ENCODE measurements at regions not wholly inside any gene's neighbourhood (a gene's known extent, or its start where the extent isn't known, plus 50 kb on each side); places are given as distances from the start of the nearest gene placed in this dataset.

DNA sequence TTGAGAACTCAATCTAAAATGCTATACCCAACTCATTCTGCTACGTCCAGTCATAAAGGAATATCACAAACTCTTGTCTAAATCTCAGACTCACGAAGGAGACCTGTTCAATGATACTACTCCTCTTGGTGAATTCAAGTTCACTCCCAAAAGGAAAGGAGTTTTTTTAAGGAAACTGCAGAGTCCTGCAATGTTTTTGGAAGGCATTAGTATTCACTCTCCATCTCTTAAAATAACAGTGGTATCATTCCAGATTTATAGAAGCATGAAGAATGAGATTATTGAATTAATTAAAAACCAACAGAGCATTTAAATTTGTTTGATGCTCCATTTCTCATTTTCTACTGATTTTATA is 73.4 kb downstream of the FOXD1 start:
- H3K27ac Mint-ChIP-seq, result no peak overlapping the region
- TF ChIP-seq, protein P1, sequence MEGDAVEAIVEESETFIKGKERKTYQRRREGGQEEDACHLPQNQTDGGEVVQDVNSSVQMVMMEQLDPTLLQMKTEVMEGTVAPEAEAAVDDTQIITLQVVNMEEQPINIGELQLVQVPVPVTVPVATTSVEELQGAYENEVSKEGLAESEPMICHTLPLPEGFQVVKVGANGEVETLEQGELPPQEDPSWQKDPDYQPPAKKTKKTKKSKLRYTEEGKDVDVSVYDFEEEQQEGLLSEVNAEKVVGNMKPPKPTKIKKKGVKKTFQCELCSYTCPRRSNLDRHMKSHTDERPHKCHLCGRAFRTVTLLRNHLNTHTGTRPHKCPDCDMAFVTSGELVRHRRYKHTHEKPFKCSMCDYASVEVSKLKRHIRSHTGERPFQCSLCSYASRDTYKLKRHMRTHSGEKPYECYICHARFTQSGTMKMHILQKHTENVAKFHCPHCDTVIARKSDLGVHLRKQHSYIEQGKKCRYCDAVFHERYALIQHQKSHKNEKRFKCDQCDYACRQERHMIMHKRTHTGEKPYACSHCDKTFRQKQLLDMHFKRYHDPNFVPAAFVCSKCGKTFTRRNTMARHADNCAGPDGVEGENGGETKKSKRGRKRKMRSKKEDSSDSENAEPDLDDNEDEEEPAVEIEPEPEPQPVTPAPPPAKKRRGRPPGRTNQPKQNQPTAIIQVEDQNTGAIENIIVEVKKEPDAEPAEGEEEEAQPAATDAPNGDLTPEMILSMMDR (IDR thresholded peaks at IDR 0.05), result no peak
- no peaks in the 10 kb centered on the region for H3K9me3 Mint-ChIP-seq
- DNase-seq, result no peak
- POLR2A ChIA-PET, result no interaction called here
- intact Hi-C loops (cut with micrococcal nuclease), result no loop called here
- H3K36me3 Mint-ChIP-seq (ENCODE audit: low read depth), result no peaks in the 10 kb centered on the region
- CTCF ChIA-PET, result no interaction called here
- peaks cover 47% of the 10 kb centered on the region for H3K27me3 Mint-ChIP-seq
- no peak for ATAC-seq (ENCODE audit: low read depth)
- H3K4me1 Mint-ChIP-seq, result no peaks in the 10 kb centered on the region
- H3K4me3 Mint-ChIP-seq, result no peak overlapping the region

DNA sequence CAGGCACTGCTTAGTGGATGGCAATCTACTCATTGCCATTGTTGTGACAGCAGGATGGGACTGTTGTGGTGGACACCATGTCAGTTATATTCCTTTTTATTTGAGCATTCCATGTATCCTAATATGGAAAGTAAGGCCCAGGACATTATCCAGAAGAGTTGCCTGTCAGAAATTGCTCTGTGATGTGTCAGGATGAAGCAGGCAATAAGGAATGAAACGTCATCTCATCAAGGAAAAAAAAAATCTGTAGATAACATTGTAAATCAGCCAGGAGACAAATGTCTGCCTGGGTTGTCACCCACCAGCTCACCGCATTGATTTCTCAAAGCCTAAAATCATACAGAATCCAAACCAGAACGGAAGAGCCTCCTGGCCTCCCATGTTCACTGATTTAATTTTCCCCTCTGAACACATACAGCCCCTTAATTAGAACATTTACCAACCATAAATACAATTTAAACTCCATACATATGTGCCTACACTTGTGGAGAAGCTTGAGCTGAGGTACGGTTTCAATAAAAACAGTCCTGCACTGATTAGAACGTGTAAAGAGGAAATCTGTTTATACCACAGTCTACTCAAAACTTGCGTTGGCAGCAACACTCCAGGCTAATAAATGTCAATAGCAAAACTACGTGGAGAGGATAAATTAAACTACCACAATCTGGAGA is 73.9 kb downstream of the FOXD1 start:
- TF ChIP-seq, protein P1 (IDR thresholded peaks at IDR 0.05), result no peak
- intact Hi-C loops (cut with micrococcal nuclease), result no loop called here
- no peak overlapping the region for H3K27ac Mint-ChIP-seq
- POLR2A ChIA-PET, result no interaction called here
- H3K4me1 Mint-ChIP-seq, result no peaks in the 10 kb centered on the region
- H3K27me3 Mint-ChIP-seq, result peaks cover 44% of the 10 kb centered on the region
- no peaks in the 10 kb centered on the region for H3K9me3 Mint-ChIP-seq
- CTCF ChIA-PET, result no interaction called here
- no peak overlapping the region for H3K4me3 Mint-ChIP-seq
- no peaks in the 10 kb centered on the region for H3K36me3 Mint-ChIP-seq (ENCODE audit: low read depth)
- ATAC-seq (ENCODE audit: low read depth) (no peak), DNase-seq (no peak)

DNA sequence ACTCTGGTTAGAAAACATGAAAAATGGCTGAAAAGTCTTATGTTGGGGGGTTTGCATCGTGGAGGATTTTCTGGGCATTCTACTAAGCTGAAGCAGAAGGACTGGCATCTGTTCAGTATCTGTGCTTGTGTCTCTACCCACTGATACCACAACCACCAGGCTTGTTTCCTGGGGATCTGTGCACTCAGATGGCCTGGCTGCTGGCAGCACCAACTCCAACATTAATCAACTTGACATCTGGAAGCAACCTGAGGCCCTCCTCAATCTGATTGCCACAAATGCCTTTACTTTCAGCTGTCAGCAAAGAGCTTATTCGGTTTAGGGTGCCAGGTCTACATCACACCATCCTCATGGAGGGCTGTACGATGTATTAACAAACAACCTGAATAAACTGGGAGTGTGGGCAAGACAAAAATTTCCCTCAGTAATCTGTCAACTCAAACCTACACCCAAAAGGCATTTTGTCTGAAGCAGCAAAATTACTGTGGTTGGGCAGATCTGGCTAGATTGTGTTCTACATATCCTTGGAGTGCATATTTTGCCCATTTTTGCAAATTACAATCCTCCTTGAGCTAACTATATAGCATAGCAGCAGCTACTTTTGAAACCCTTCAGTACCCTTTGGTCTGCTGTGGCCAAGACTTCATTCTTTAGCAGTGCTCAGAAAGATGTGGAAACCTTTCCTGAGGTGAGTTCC is 74.6 kb downstream of the FOXD1 start:
- Mint-ChIP-seq H3K27ac (no peak overlapping the region), H3K4me1 (no peaks in the 10 kb centered on the region), H3K27me3 (peaks cover 39% of the 10 kb centered on the region), H3K36me3 (ENCODE audit: low read depth) (no peaks in the 10 kb centered on the region), H3K4me3 (no peak overlapping the region), H3K9me3 (no peaks in the 10 kb centered on the region)
- ChIA-PET POLR2A (no interaction called here), CTCF (no interaction called here)
- ATAC-seq (ENCODE audit: low read depth) (no peak), DNase-seq (no peak)
- intact Hi-C loops (cut with micrococcal nuclease), result no loop called here
- TF ChIP-seq, protein P1 (IDR thresholded peaks at IDR 0.05), result no peak

DNA sequence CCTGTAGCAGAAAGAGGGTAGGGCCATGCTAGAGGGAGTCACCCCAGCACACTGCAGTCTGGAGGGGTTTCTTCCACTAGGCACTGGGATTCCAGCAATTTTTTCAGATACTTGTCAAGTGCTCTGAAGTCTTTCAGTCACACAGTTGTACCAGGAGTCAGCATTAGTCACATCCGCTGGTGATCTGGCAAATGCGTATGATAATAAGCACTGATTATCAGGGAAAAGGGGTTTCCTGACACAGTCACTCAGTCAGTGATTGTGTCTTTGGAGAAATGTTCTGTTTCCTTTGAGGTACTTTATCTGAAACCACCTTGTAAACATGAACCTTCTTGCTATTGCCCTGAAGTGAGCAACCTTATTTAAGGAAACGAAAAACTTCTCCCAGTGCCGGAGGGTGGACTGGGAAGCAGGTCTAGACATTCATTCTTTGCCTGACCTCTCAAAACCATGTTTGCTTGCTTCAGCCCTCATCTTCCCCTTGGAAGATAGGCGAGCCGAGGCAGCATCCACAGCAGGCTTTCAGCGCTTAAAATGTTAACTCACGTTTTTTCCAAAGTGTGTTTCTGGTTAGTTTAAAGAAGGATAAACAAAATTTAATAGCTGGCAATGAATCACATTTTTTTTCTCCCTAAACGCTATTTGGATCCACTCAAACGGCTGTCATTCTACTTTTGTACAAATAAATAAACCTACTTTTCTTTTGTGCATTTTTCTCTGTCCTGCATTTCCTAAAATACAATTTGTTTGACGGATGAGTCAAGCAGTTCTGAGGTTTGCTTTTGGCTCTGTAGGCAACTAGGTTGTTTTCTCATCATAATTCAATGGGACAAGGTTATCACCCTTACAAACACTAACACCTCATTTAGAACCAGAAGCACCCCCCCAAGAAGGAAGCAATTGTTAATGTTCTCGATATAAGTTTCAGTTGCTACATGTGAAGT is 77.7 kb downstream of the FOXD1 start:
- ChIA-PET POLR2A (no interaction called here), CTCF (no interaction called here)
- H3K36me3 Mint-ChIP-seq (ENCODE audit: low read depth), result no peaks in the 10 kb centered on the region
- H3K9me3 Mint-ChIP-seq, result no peaks in the 10 kb centered on the region
- H3K27ac Mint-ChIP-seq, result no peak overlapping the region
- H3K4me3 Mint-ChIP-seq, result no peak overlapping the region
- TF ChIP-seq, protein P1 (IDR thresholded peaks at IDR 0.05), result no peak
- no peak for DNase-seq
- H3K4me1 Mint-ChIP-seq, result no peaks in the 10 kb centered on the region
- ATAC-seq (ENCODE audit: low read depth), result no peak
- intact Hi-C loops (cut with micrococcal nuclease), result no loop called here
- peaks cover 19% of the 10 kb centered on the region for H3K27me3 Mint-ChIP-seq

DNA sequence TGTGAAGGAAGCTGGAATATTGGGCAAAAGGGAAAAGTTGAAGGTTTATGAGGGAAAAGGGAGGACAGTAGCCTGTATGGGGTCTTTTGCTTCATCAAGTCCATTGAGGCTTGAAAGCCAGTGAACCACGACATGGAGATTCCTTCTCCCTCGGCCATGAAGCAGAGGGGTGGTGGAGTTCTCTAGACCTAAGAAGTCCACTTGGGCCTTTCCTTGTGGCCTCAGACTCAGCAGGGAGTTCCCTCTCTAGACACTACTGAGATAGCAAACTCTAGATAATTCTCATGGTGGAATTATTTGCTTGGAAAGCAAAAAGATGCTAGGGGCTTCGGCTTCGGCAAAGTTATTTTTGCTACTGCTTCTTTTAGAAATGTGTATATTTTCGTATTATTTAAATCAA is 78.5 kb downstream of the FOXD1 start:
- Mint-ChIP-seq H3K4me3 (no peak overlapping the region), H3K36me3 (ENCODE audit: low read depth) (no peaks in the 10 kb centered on the region), H3K27me3 (peaks cover 15% of the 10 kb centered on the region), H3K27ac (no peak overlapping the region), H3K4me1 (no peaks in the 10 kb centered on the region), H3K9me3 (no peaks in the 10 kb centered on the region)
- no peak for DNase-seq
- intact Hi-C loops (cut with micrococcal nuclease), result no loop called here
- CTCF ChIA-PET, result no interaction called here
- TF ChIP-seq, protein P1 (IDR thresholded peaks at IDR 0.05), result no peak
- no peak for ATAC-seq (ENCODE audit: low read depth)
- POLR2A ChIA-PET, result no interaction called here

Data from activated B cell treated with CpG ODN at 0.5 μM for 24 hours (primary cell).